ENCODE measurements at regions not wholly inside any gene's neighbourhood (a gene's known extent, or its start where the extent isn't known, plus 50 kb on each side); places are given as distances from the start of the nearest gene placed in this dataset.
A peak's percentile ranks its signal among the peaks of the same experiment; 100 is the strongest.

- no peak overlapping the region for H4K5ac ChIP-seq (ENCODE audit: low read depth, low read length)
- H3K56ac ChIP-seq (ENCODE audit: extremely low read depth, insufficient read depth, low read length): no peak overlapping the region
- POLR2A ChIA-PET (ENCODE audit: unreplicated experiment): no interaction called here
- H3K23ac ChIP-seq (ENCODE audit: low read depth, low read length): no peak overlapping the region
- H2BK120ac ChIP-seq (ENCODE audit: low read depth, low read length): no peak overlapping the region
- H2BK15ac ChIP-seq (ENCODE audit: low read depth, low read length): no peak overlapping the region
- H3K4me3 ChIP-seq (ENCODE audit: insufficient read depth, low read depth, low read length): no peak overlapping the region
- no peak overlapping the region for H2BK20ac ChIP-seq (ENCODE audit: low read depth, low read length)
- TF ChIP-seq MAZ (IDR thresholded peaks at IDR 0.05; ENCODE audit: borderline replicate concordance, low read depth, low read length) (no peak), RFX5 (IDR thresholded peaks at IDR 0.05; ENCODE audit: low read depth, low read length) (no peak), CHD1 (IDR thresholded peaks at IDR 0.05; ENCODE audit: low read depth, low read length) (no peak), NFE2L2 (IDR thresholded peaks at IDR 0.05; ENCODE audit: low read depth, low read length) (no peak), RCOR1 (IDR thresholded peaks at IDR 0.05; ENCODE audit: insufficient replicate concordance, low read length) (no peak), MAFK (IDR thresholded peaks at IDR 0.05; ENCODE audit: low read depth, low read length) (no peak)
- H4K8ac ChIP-seq (ENCODE audit: low read depth in 2 of 2, low read length in 2 of 2): no peak overlapping the region
- H3K18ac ChIP-seq (ENCODE audit: low read depth, low read length): no peak overlapping the region
- in situ Hi-C loops (cut with MboI; ENCODE audit: low sequenced_read_pairs): no loop called here
- no peaks in the 10 kb centered on the region; the same call in none of the 2 replicates for H3K27me3 ChIP-seq (ENCODE audit: control insufficient read depth, insufficient read depth, low read length)
- H4K20me1 ChIP-seq (ENCODE audit: insufficient read depth, low read length): no peaks in the 10 kb centered on the region
- H3K9me1 ChIP-seq (ENCODE audit: insufficient read depth, low read length): no peaks in the 10 kb centered on the region
- no peak overlapping the region for H2BK5ac ChIP-seq (ENCODE audit: low read depth, low read length, poor library complexity, severe bottlenecking)
- dilution Hi-C loops (cut with HindIII; ENCODE audit: low sequenced_read_pairs, unreplicated experiment): no loop called here
- H3K79me1 ChIP-seq (ENCODE audit: low read depth in 1 of 2, low read length in 2 of 2): no peaks in the 10 kb centered on the region
- no peak overlapping the region for H3K4ac ChIP-seq (ENCODE audit: low read depth, low read length)
- CTCF ChIA-PET: no interaction called here
- ATAC-seq (ENCODE audit: low read depth) (no peak), DNase-seq (no peak)
- H2AFZ ChIP-seq (replicated peaks; ENCODE audit: low read length, poor library complexity): peak overlapping the region; percentile 48
- H3K4me1 ChIP-seq (ENCODE audit: control insufficient read depth, insufficient read depth, low read length): no peaks in the 10 kb centered on the region
- H3K36me3 ChIP-seq (ENCODE audit: control insufficient read depth, insufficient read depth, low read length): no peaks in the 10 kb centered on the region
- H3K27ac ChIP-seq (ENCODE audit: insufficient read depth, low read length): no peak overlapping the region
- no peak overlapping the region for H3K9ac ChIP-seq (ENCODE audit: low read depth, low read length)
- H3K9me3 ChIP-seq (ENCODE audit: control insufficient read depth, insufficient read depth, low read length): no peaks in the 10 kb centered on the region
- WGBS, 2 experiments (ENCODE audit: extremely low coverage in 2 of 2, insufficient read length in 1 of 2): no CpG with 5 or more reads among the region's 5 CpGs
- H4K91ac ChIP-seq (ENCODE audit: insufficient read depth, low read depth, low read length): no peak overlapping the region
- H2AK9ac ChIP-seq (replicated peaks; ENCODE audit: low read depth, low read length, poor library complexity): no peak overlapping the region
- no peak overlapping the region for H3K14ac ChIP-seq (replicated peaks; ENCODE audit: low read depth, low read length)
- BruUV-seq (replicated peaks): no TSS peak
- H3K4me2 ChIP-seq (ENCODE audit: low read depth, low read length): no peak overlapping the region
- H2AK5ac ChIP-seq (ENCODE audit: low read depth, low read length): no peak overlapping the region
- intact Hi-C loops (cut with micrococcal nuclease): no loop called here
Observed at GRCh38 chr18:47731276-47731675, 199.2 kb downstream of the SMAD2 start.
